ENCODE measurements at regions not wholly inside any gene's neighbourhood (a gene's known extent, or its start where the extent isn't known, plus 50 kb on each side); places are given as distances from the start of the nearest gene placed in this dataset.

DNA sequence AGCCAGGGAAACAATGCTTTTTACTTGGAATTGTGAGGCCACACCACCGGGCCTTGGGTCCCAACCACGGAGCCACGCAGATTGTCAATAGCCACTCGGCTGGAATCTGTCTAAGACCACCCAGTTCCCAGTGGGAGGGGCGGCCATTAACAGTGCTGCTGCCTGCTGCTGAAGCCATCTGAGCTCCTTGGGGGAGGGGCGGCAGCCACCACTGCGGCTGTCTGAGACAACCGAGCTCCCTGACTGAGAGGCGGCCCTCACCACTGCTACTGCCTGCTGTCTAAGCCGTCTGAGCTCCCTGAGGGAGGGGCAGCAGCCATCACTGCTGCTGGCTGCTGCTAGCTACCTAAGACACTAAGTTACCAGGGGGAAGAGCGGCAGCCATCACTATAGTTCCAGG lies 64.3 kb downstream of the DMRTA2 start:
- no peak overlapping the region for H3K4me3 ChIP-seq (replicated peaks in 1 of 2; ENCODE audit: low read depth in 2 of 2, low read length in 2 of 2)
- TF ChIP-seq, protein P1, sequence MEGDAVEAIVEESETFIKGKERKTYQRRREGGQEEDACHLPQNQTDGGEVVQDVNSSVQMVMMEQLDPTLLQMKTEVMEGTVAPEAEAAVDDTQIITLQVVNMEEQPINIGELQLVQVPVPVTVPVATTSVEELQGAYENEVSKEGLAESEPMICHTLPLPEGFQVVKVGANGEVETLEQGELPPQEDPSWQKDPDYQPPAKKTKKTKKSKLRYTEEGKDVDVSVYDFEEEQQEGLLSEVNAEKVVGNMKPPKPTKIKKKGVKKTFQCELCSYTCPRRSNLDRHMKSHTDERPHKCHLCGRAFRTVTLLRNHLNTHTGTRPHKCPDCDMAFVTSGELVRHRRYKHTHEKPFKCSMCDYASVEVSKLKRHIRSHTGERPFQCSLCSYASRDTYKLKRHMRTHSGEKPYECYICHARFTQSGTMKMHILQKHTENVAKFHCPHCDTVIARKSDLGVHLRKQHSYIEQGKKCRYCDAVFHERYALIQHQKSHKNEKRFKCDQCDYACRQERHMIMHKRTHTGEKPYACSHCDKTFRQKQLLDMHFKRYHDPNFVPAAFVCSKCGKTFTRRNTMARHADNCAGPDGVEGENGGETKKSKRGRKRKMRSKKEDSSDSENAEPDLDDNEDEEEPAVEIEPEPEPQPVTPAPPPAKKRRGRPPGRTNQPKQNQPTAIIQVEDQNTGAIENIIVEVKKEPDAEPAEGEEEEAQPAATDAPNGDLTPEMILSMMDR (IDR thresholded peaks at IDR 0.05; ENCODE audit: low read depth, low read length) = no peak
- DNase-seq (ENCODE audit: low read depth in 2 of 2) = no peak

DNA sequence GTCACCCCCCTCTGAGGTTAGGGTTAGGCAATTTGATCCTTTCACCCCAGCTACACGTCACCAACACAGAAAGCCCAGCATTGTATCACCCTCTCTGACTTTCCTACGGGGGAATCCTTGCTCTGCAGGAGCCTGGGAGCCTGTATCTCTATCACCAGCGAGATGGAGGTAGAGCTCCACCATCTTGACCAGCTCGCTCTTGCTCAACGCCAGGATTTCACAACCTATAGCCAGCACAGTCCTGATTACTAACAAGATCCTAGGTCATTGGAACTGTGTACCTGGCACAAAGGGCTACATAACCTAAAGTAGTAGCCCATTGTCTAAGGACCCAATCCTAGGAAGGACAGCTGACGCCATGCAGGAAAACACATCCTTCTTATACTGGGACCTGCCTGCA lies 66.1 kb downstream of the DMRTA2 start:
- DNase-seq (ENCODE audit: low read depth in 2 of 2) = no peak
- no peak overlapping the region for H3K4me3 ChIP-seq (replicated peaks in 1 of 2; ENCODE audit: low read depth in 2 of 2, low read length in 2 of 2)
- TF ChIP-seq, protein P1 (IDR thresholded peaks at IDR 0.05; ENCODE audit: low read depth, low read length) = no peak

DNA sequence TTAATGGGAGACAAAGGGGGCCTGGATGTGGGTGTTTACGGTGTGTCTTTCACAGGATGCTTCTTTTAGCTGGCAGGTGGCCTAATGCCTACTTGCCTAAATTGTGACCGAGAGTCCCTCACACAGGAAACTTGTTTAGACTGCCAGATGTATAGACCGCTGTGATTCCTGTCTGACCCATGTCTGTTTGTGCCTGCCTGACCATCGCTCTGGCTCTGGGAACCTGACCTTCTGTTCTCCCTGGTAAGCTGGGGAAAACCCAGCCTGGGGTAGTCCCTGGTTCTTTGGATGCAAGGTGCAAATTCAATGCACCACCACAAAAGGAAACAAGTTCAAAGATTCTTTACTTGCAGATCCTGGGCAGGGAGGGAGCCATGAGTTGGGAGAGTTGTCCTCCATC lies 68.4 kb downstream of the DMRTA2 start:
- DNase-seq (ENCODE audit: low read depth in 2 of 2) = no peak
- TF ChIP-seq, protein P1 (IDR thresholded peaks at IDR 0.05; ENCODE audit: low read depth, low read length) = no peak
- H3K4me3 ChIP-seq (replicated peaks in 1 of 2; ENCODE audit: low read depth in 2 of 2, low read length in 2 of 2) = no peak overlapping the region

- TF ChIP-seq, protein P1 (IDR thresholded peaks at IDR 0.05; ENCODE audit: low read depth, low read length) = no peak
- H3K4me3 ChIP-seq (replicated peaks in 1 of 2; ENCODE audit: low read depth in 2 of 2, low read length in 2 of 2) = no peak overlapping the region
- peak; percentile 33 to 54 for DNase-seq (ENCODE audit: low read depth in 2 of 2)
Measured at GRCh38 chr1:50352428-50352827, 70.8 kb downstream of the DMRTA2 start.

GRCh38 chr1:50350868-50351267 lies 72.4 kb downstream of the DMRTA2 start:
- TF ChIP-seq, protein P1 (IDR thresholded peaks at IDR 0.05; ENCODE audit: low read depth, low read length) = no peak
- DNase-seq (ENCODE audit: low read depth in 2 of 2) = no peak
- H3K4me3 ChIP-seq (replicated peaks in 1 of 2; ENCODE audit: low read depth in 2 of 2, low read length in 2 of 2) = no peak overlapping the region

DNA sequence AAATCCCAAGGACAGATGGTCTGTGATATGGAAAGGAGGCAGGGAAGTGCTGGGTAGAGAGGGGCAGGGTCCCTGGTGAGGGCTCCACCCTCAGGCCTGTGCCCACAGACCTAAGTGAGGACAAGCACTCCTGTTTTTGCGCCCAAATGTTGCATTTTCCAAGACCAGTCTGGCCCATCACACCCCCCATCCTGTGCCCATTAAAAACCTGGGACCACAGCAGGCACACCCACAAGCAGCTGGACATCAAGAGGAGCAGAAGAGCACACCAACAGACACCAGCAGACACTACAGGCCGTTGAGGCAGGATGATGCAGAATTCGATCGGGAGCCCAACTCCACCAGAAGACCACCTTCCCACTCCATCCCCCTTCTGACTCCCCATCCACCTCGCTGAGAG lies 72.8 kb downstream of the DMRTA2 start:
- H3K4me3 ChIP-seq (replicated peaks in 1 of 2; ENCODE audit: low read depth in 2 of 2, low read length in 2 of 2) = no peak overlapping the region
- TF ChIP-seq, protein P1 (IDR thresholded peaks at IDR 0.05; ENCODE audit: low read depth, low read length) = no peak
- DNase-seq (ENCODE audit: low read depth in 2 of 2) = no peak

GRCh38 chr1:50349242-50349565 lies 74.0 kb downstream of the DMRTA2 start:
- no peak overlapping the region for H3K4me3 ChIP-seq (replicated peaks in 1 of 2; ENCODE audit: low read depth in 2 of 2, low read length in 2 of 2)
- no peak for DNase-seq (ENCODE audit: low read depth in 2 of 2)
- TF ChIP-seq, protein P1 (IDR thresholded peaks at IDR 0.05; ENCODE audit: low read depth, low read length) = no peak
